Stomach (tissue), 8 donors: ENCODE measurements at regions not wholly inside any gene's neighbourhood (a gene's known extent, or its start where the extent isn't known, plus 50 kb on each side); places are given as distances from the start of the nearest gene placed in this dataset.

ENCODE experiments used
- DNase-seq, 2 donors: peaks; one replicate each; pipeline versions ENCODE4 v3.0.0 to v3.0.0-alpha.2; 2013 to 2019
- H3K27ac ChIP-seq, 5 donors: fragments of 200-600 bp in 4 of 5; sonication (generic) in 4 of 5; one replicate each; pipeline ENCODE4 v1.5.1; 2013 to 2019; ENCODE audit warnings: mild to moderate bottlenecking in 1 of 5, moderate library complexity in 1 of 5
- H3K27me3 ChIP-seq, 3 donors: fragments of 200-600 bp; sonication (generic); one replicate each; pipeline ENCODE4 v1.5.1; 2017 to 2019; ENCODE audit warnings: mixed run types in 1 of 3
- H3K36me3 ChIP-seq, 4 donors: fragments of 200-600 bp; sonication (generic); 1 replicate in 3 of 4; 2 replicates in 1 of 4; pipeline ENCODE4 v1.5.1; 2016 to 2019
- H3K4me1 ChIP-seq, 4 donors: fragments of 200-600 bp; sonication (generic); one replicate each; pipeline ENCODE4 v1.5.1; 2016 to 2019
- H3K4me3 ChIP-seq, 4 donors: fragments of 200-600 bp; sonication (generic) in 3 of 4; one replicate each; pipeline ENCODE4 v1.5.1; 2016 to 2019; ENCODE audit warnings: mild to moderate bottlenecking in 1 of 4
- H3K9me3 ChIP-seq, 4 donors: fragments of 200-600 bp; sonication (generic); one replicate each; pipeline ENCODE4 v1.5.1; 2016 to 2019
- CTCF ChIP-seq, 7 experiments: fragments of 450-650 bp in 4 of 7; fragments of 200-600 bp in 3 of 7; sonication (generic) in 3 of 7; IDR thresholded peaks; one replicate each; pipeline ENCODE4 v1.5.1; 2016 to 2019; ENCODE audit warnings: antibody characterized with exemption in 7 of 7, control low read depth in 2 of 7, mild to moderate bottlenecking in 1 of 7
- EP300 ChIP-seq: sonication (generic); formaldehyde crosslinking; IDR thresholded peaks from one replicate; pipeline ENCODE4 v1.6.1; 2017; ENCODE audit warnings: antibody characterized with exemption
- POLR2A ChIP-seq, 4 donors: fragments of 450-650 bp; IDR thresholded peaks; one replicate each; pipeline ENCODE4 v1.6.1; 2016; ENCODE audit warnings: antibody characterized with exemption in 4 of 4, control low read depth in 2 of 4, mild to moderate bottlenecking in 1 of 4, moderate library complexity in 1 of 4
- POLR2AphosphoS5 ChIP-seq, 3 donors: sonication (generic); formaldehyde crosslinking; IDR thresholded peaks; one replicate each; pipeline ENCODE4 v1.6.1; 2016; ENCODE audit warnings: antibody characterized with exemption in 3 of 3
- WGBS, 5 donors: extraction: QIAGEN DNeasy Blood & Tissue Kit in 3 of 5; methylation state at CpG; one replicate each; pipeline versions ENCODE4 v1.1.5 to v1.1.7; 2013 to 2018; 5-methylcytosine and 5-hydroxymethylcytosine counted together
- intact Hi-C: fragments of 100-400 bp; cut with DNase I; formaldehyde crosslinking; loops from one replicate; pipeline ENCODE4 v1.15.1; 2023; ENCODE audit warnings: low total_unique reads
- donor health status: healthy with polysubstance abuse.
- donor health status: Bipolar disorder and iron deficiency.
- donor health status: healthy.

GRCh38 chr2:51981783-51982182, 949.9 kb upstream of the NRXN1 start:
- Histone ChIP-seq H3K4me3 (no peak overlapping the region), H3K27me3 (no peaks in the 10 kb centered on the region), H3K36me3 (no peaks in the 10 kb centered on the region), H3K9me3 (no peaks in the 10 kb centered on the region), H3K4me1 (no peaks in the 10 kb centered on the region), H3K27ac (no peak overlapping the region)
- WGBS, 5 donors, result 65 to 83% (median 75%) methylated on average over 2 of the region's 2 CpGs
- TF ChIP-seq POLR2AphosphoS5 (IDR thresholded peaks at IDR 0.05) (no peak), EP300 (no peak), POLR2A (IDR thresholded peaks at IDR 0.05) (no peak), CTCF (IDR thresholded peaks at IDR 0.05) (no peak)
- DNase-seq, result peak in 1 of 2 donors; percentile 6
- intact Hi-C loops, result no loop called here

- TF ChIP-seq CTCF (IDR thresholded peaks at IDR 0.05) (no peak), POLR2AphosphoS5 (IDR thresholded peaks at IDR 0.05) (no peak), EP300 (no peak), POLR2A (IDR thresholded peaks at IDR 0.05) (no peak)
- Histone ChIP-seq H3K36me3 (no peaks in the 10 kb centered on the region), H3K27me3 (no peaks in the 10 kb centered on the region), H3K4me1 (no peaks in the 10 kb centered on the region), H3K4me3 (no peak overlapping the region), H3K9me3 (no peaks in the 10 kb centered on the region), H3K27ac (no peak overlapping the region)
- 58 to 72% (median 70%) methylated on average over 2 of the region's 2 CpGs for WGBS, 5 donors
- intact Hi-C loops, result no loop called here
- no peak for DNase-seq
These were observed 944.7 kb upstream of the NRXN1 start for GRCh38 chr2:51976623-51977022.

GRCh38 chr2:51971136-51971535, 939.2 kb upstream of the NRXN1 start:
- Histone ChIP-seq H3K27ac (no peak overlapping the region), H3K9me3 (peaks cover 0 to 5% (median 0%) of the 10 kb centered on the region in 4 donors), H3K4me1 (no peaks in the 10 kb centered on the region), H3K27me3 (no peaks in the 10 kb centered on the region), H3K36me3 (no peaks in the 10 kb centered on the region), H3K4me3 (no peak overlapping the region)
- TF ChIP-seq EP300 (no peak), POLR2AphosphoS5 (IDR thresholded peaks at IDR 0.05) (no peak), CTCF (IDR thresholded peaks at IDR 0.05) (no peak), POLR2A (IDR thresholded peaks at IDR 0.05) (no peak)
- 16 to 46% (median 39%) methylated on average over 1 of the region's 1 CpG for WGBS, 5 donors
- DNase-seq, result no peak
- intact Hi-C loops, result no loop called here

GRCh38 chr2:51969347-51969746, 937.4 kb upstream of the NRXN1 start:
- intact Hi-C loops, result no loop called here
- Histone ChIP-seq H3K4me1 (no peaks in the 10 kb centered on the region), H3K27ac (no peak overlapping the region), H3K27me3 (no peaks in the 10 kb centered on the region), H3K9me3 (peaks cover 0 to 9% (median 0%) of the 10 kb centered on the region in 4 donors), H3K4me3 (no peak overlapping the region), H3K36me3 (no peaks in the 10 kb centered on the region)
- TF ChIP-seq EP300 (no peak), POLR2AphosphoS5 (IDR thresholded peaks at IDR 0.05) (no peak), CTCF (IDR thresholded peaks at IDR 0.05) (no peak), POLR2A (IDR thresholded peaks at IDR 0.05) (no peak)
- 29 to 75% (median 46%) methylated on average over 1 of the region's 1 CpG for WGBS, 5 donors
- no peak for DNase-seq
